ENCODE measurements at regions not wholly inside any gene's neighbourhood (a gene's known extent, or its start where the extent isn't known, plus 50 kb on each side); places are given as distances from the start of the nearest gene placed in this dataset.

GRCh38 chr2:145652571-145653545, 1132.9 kb upstream of the ZEB2 start:
- no peak for FAIRE-seq

DNA sequence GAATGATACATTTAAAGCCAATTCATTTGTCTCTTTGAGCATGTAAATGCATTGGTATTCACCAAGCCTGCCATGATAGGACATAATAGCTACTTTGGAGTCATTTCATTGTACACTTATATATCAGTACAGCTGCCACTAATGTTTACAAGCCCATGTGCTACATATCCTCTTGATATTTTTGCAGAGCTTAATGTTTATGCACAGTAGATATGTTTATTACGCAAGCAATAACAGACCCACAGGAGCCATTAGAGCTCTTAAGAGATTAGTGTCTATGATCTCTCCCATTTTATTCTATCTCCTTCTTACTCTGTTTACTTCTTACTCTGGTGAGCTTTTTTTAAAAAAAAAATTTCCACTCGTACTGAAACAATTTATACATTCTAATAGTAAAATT, 1132.1 kb upstream of the ZEB2 start:
- no peak for FAIRE-seq

- FAIRE-seq, result no peak
Observed at GRCh38 chr2:145650226-145650625, 1130.3 kb upstream of the ZEB2 start.

DNA sequence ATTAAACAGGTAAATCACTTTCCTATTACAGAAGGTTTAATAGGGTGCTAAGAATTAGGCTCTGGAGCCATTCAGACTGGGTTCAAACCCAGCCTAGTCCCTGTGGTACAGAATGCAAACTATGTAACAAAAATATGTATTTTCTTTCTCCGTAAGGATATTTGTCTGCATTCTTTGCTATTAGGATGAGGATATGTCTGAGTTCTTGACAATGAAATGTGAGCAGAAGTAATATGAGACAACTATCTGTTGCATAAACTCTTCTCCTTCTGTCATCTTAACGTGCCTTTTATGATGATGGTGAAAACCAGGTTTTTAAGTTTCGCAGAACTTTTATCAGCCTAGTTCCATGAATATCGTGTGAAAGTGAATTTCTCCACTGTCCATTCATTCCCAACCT, 1129.1 kb upstream of the ZEB2 start:
- no peak for FAIRE-seq

- no peak for FAIRE-seq
Observed at GRCh38 chr2:145644820-145645302, 1124.9 kb upstream of the ZEB2 start.

DNA sequence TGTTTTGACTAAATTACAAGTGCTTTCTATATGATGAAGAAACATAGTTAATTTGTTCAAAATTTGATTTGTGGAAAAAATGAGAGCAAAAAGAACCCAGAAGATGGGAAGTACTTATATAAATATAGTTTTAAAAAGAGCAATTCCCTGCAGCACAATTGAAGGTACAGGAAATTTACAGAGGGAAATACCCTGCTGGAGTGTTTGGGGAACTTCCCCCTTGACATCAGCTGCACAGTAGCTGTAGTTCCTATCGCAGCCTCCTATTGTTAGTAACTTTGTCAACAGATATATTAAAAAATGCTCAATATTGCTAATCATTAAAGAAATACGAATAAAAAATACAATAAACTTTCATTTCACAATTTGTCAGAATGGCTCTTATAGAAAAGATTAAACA, 1118.8 kb upstream of the ZEB2 start:
- FAIRE-seq, result no peak

GRCh38 chr2:145635706-145636427, 1115.9 kb upstream of the ZEB2 start:
- FAIRE-seq, result no peak

GRCh38 chr2:145631561-145631960, 1111.6 kb upstream of the ZEB2 start:
- FAIRE-seq, result no peak

- no peak for FAIRE-seq
Observed at GRCh38 chr2:145626301-145626700, 1106.4 kb upstream of the ZEB2 start.

- no peak for FAIRE-seq
Observed at GRCh38 chr2:145625111-145625510, 1105.2 kb upstream of the ZEB2 start.

GRCh38 chr2:145623136-145623535, 1103.2 kb upstream of the ZEB2 start:
- no peak for FAIRE-seq

DNA sequence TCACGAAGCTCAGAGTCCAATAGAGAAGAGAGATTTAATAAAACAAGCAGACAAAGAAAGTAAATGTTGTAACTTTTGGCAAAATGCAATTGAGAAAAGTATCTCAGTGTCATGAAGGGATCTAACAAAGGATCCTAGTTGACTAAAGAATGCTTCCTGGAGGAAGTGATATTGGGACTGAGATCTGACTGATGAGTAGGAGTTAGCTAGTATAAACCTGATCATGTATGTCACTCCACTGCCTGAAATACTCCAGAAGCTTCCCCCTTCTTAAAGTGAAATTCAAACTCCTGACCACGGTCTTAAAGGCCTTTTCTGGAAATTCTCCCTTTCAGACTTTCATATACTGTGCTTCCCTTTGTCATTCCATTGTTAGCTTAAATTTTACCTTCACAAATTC, 1102.4 kb upstream of the ZEB2 start:
- no peak for FAIRE-seq

- FAIRE-seq, result no peak
Observed at GRCh38 chr2:145617906-145618305, 1098.0 kb upstream of the ZEB2 start.

DNA sequence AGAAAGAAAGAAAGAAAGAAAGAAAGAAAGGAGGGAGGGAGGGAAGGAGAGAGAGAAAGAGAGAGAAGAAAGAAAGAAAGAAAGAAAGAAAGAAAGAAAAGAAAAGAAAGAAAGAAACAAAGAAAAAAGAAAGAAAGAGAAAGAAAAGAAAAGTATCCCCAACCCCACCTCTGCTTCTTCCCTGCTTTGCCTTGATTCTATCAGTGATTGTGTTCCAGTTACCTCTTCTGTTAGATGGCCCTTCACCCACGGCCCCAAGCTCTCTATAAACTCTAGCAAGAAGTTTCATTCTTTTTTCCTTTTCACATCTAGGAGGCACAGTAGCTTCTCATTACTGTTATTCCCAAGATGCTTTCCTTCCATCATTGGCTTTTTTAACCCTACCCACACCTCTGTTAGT, 1097.5 kb upstream of the ZEB2 start:
- no peak for FAIRE-seq

GRCh38 chr2:145615626-145616025, 1095.7 kb upstream of the ZEB2 start:
- no peak for FAIRE-seq

DNA sequence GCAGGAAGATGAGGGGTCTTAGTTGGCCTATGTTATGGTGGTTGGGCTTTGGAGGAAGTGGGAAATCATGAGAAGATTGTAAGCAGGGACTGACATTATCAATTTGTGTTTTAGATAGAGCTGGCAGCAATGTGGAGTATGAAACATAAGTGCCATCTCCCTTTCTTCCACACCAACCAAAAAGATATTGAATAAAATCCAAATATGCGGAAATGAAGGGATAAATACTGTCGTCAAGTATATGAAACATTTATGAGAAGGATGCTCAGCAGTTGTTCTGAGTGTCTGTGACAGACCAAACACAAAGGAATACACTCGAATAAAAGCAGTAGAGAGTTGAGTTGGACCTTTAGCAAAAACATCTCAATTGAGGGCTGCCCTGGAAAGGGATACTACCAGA, 1090.0 kb upstream of the ZEB2 start:
- FAIRE-seq, result no peak

DNA sequence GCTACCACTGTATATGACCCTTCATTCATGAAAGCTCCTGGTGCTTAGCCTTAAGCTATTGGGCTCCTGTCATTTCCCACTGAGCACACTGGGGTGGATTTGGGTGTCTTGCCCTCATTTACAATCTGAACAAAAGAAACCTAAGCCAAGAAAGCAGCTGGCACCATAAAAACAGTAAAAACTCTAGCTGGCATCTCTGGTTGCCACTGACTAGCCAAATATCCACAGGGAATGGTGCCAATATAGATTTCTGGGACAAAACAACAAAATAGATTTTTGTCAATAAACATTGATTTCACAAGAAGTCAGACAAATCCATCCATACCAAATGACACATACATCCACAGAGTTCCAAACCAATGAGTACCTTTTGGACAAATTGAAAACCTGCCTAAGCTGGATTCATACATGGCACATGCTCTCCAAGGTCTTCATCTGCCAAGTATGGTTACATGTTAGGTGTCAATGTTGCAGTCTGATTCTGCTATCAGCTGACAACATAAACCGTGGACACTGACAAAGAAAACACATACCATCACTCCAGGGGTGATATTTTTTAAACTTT, 1081.5 kb upstream of the ZEB2 start:
- no peak for FAIRE-seq

DNA sequence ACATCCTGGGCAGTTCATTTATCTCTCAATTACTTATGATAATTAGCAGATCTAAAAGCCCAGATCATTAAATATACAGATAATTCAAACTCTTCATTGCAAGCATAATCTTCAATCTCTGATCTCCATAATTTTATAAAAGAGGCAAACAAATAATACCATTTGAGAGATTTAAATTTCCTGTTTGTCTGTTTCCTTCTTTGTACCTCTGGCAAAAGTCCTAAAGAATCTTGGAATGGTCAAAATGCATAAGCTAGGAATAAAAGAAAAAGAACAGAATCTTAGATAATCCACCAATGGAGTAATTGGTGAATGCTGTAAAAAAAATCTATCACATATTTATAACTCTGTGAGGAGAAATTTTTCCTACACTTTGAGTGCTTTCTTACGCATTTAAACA, 1080.9 kb upstream of the ZEB2 start:
- no peak for FAIRE-seq

DNA sequence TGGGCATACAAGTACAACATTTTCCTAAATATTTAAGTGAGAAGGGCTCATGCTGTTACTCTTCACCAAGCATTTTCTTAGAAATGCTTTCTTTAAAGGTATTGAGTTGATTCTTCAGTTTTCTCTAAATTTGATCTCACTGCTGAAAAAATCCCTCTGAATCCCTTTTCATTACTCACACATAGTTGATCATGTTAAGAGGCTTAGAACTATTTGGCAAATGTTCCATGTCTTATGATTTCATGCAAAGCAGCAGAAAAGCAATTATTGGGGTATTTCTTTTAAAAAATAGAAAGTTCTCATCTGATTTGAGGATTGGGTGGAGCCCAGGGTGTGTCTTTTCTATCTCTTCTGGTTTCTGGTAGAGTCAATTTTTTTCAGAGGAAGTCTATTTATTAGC, 1079.8 kb upstream of the ZEB2 start:
- no peak for FAIRE-seq

GRCh38 chr2:145598434-145598833, 1078.5 kb upstream of the ZEB2 start:
- FAIRE-seq, result no peak

GRCh38 chr2:145597809-145598208, 1077.9 kb upstream of the ZEB2 start:
- no peak for FAIRE-seq

DNA sequence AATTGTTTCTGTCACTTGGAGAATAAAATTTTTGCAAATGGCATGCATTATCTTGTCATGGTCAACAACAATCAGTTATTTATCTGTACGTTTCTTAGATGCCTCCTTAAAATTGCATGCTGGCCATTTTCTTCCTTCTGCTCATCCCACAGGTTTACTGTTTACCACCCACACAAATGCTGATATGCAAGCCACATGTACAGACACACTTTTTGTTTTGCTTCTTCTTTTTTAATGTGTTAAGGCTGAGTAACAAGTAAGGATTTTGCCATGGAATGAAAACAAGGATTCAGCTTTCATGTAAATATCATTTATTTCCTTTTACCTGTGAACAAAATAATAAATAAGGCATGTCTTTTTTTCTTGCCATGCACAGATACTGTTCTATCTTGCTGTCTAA, 1077.1 kb upstream of the ZEB2 start:
- FAIRE-seq, result no peak

GRCh38 chr2:145596416-145596815, 1076.5 kb upstream of the ZEB2 start:
- no peak for FAIRE-seq

GRCh38 chr2:145595296-145595695, 1075.4 kb upstream of the ZEB2 start:
- FAIRE-seq, result no peak

Measured in G401.6 (cell line).